ENCODE measurements at regions not wholly inside any gene's neighbourhood (a gene's known extent, or its start where the extent isn't known, plus 50 kb on each side); places are given as distances from the start of the nearest gene placed in this dataset.

DNA sequence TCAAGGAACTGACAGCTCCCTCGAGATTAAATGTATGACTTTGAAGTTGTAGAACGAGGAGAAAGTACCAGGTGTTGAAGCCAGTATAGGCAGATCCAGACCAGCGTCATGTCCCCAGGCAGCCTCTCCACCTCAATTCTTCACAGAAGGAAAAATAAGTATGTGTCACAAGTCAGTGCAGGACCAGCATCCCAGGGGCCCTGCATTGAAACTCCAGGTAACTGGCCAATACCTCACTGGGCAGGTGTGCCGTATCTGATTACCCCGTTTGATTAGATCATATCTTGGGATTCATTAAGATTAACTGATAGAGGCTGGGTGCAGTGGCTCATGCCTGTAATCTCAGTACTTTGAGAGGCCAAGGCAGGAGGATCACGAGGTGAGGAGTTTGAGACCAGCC is 466.7 kb upstream of the B3GAT1 start:
- H3K36me3 Mint-ChIP-seq = no peaks in the 10 kb centered on the region
- H3K4me3 Mint-ChIP-seq = no peak overlapping the region
- H3K27me3 Mint-ChIP-seq = no peaks in the 10 kb centered on the region
- DNase-seq (no peak), ATAC-seq (ENCODE audit: low read depth) (no peak)
- no peak overlapping the region for H3K27ac Mint-ChIP-seq
- H3K4me1 Mint-ChIP-seq = peaks cover 4% of the 10 kb centered on the region
- POLR2A ChIA-PET = no interaction called here
- H3K9me3 Mint-ChIP-seq = no peaks in the 10 kb centered on the region

GRCh38 chr11:134876226-134876625 is 464.2 kb upstream of the B3GAT1 start:
- ATAC-seq (ENCODE audit: low read depth) = no peak
- POLR2A ChIA-PET = no interaction called here
- peaks cover 4% of the 10 kb centered on the region for H3K4me1 Mint-ChIP-seq

DNA sequence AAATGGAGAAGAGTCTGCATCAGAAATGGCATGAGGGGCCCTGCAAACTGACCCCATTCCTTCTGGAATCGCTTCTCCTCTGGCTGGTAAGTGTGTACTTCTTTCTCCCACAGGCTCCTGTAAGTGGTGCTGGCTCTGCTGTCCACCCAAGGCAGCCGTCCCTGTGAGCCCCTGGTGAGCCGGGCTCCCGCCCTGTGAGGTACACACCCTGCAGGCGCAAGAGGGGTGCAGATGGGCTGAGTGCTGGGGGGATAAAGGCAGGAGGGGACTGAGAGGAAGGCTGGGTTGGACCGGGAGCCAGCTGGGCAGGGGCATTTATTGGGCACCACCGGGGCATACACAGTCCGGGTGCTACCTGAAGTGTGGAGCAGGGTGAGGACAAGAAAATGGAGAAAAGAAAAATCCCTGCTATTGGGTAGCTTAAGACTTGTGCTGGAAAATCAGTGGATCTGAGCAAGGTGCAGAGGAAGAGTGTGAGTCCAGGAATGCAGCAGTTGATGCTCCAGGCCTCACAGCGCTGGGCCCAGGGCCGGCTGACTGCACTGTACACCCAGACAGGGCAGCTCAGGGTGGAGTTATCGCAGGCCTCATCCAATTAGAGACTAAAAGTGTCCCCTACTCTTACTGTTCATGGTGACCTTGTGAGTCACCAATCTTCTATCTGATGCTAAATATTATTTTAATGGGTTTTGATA is 455.1 kb upstream of the B3GAT1 start:
- Mint-ChIP-seq H3K9me3 (no peaks in the 10 kb centered on the region), H3K27me3 (peaks cover 3% of the 10 kb centered on the region), H3K4me1 (no peaks in the 10 kb centered on the region), H3K4me3 (no peak overlapping the region), H3K36me3 (no peaks in the 10 kb centered on the region), H3K27ac (no peak overlapping the region)
- ATAC-seq (ENCODE audit: low read depth) (no peak), DNase-seq (no peak)
- POLR2A ChIA-PET = no interaction called here

More at GRCh38 chr11:134876226-134876625, 464.2 kb upstream of the B3GAT1 start:
- Mint-ChIP-seq H3K27ac (no peak overlapping the region), H3K9me3 (no peaks in the 10 kb centered on the region), H3K36me3 (no peaks in the 10 kb centered on the region), H3K27me3 (peaks cover 4% of the 10 kb centered on the region), H3K4me3 (no peak overlapping the region)
- DNase-seq = no peak

DNA sequence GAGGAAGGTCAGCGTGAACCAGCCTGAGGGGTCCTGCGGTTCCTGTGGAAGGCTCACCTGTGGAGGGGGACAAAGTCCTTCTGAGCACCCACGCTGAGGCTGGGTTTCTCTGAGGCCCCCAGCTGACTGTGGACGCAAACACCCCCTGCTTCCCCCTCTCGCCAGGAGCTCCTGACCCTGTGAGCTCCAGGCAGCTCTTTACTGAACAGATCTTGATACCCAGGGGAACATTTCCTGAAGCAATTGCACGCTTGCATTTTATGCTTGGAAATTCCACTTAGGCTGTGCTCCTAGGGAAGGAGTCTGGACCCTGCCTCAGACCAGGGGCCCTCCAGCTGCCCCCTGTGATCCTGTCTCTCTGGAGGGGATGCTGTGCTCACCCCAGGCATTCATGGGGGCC is 454.2 kb upstream of the B3GAT1 start:
- no peaks in the 10 kb centered on the region for H3K36me3 Mint-ChIP-seq
- peaks cover 3% of the 10 kb centered on the region for H3K27me3 Mint-ChIP-seq
- no peak overlapping the region for H3K27ac Mint-ChIP-seq
- ATAC-seq (ENCODE audit: low read depth) (no peak), DNase-seq (no peak)
- POLR2A ChIA-PET = no interaction called here
- no peaks in the 10 kb centered on the region for H3K4me1 Mint-ChIP-seq
- no peak overlapping the region for H3K4me3 Mint-ChIP-seq
- H3K9me3 Mint-ChIP-seq = no peaks in the 10 kb centered on the region

DNA sequence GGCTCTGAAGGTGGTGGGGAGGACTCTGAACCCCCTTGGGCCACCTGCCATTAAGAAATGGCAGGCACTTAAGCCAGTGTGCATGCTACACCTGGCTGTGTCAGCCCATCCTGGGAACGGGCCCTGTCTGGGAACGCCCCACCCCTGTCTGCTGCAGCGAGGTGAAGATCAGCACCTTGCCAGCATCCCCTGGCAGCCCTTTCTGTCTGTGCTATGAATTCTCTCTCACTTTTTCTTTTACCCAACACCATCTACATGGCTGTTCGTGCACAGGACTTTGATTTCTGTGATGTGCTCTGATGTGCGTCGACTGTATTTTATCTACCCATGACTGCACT is 452.9 kb upstream of the B3GAT1 start:
- DNase-seq (no peak), ATAC-seq (ENCODE audit: low read depth) (no peak)
- POLR2A ChIA-PET = no interaction called here
- no peaks in the 10 kb centered on the region for H3K9me3 Mint-ChIP-seq
- no peak overlapping the region for H3K27ac Mint-ChIP-seq
- H3K27me3 Mint-ChIP-seq = peaks cover 3% of the 10 kb centered on the region
- H3K36me3 Mint-ChIP-seq = no peaks in the 10 kb centered on the region
- no peaks in the 10 kb centered on the region for H3K4me1 Mint-ChIP-seq
- H3K4me3 Mint-ChIP-seq = no peak overlapping the region

- POLR2A ChIA-PET = no interaction called here
- Mint-ChIP-seq H3K4me3 (no peak overlapping the region), H3K27me3 (peaks cover 3% of the 10 kb centered on the region), H3K36me3 (no peaks in the 10 kb centered on the region), H3K4me1 (no peaks in the 10 kb centered on the region), H3K9me3 (no peaks in the 10 kb centered on the region), H3K27ac (no peak overlapping the region)
- ATAC-seq (ENCODE audit: low read depth) = no peak
- no peak for DNase-seq
Measured at GRCh38 chr11:134864233-134864967, 452.4 kb upstream of the B3GAT1 start.

DNA sequence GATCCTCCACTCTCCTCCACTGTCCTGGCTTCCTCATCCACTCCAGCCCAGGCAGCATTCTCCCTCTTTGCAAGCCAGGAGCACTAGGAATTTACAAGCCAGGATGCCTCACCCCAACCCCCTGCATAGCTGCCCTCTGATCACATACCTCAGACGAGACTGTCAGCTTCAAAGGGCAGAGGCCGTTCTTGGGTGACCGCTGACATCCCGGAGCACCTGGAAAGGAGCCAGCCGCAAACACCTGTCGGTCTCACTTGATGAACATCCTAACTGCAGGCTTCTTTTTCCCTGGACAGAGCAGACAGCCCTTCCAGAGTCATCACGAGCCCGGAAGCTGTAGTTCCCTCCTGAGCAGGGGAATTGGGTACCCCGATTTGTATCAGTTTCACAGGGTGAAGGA is 451.3 kb upstream of the B3GAT1 start:
- POLR2A ChIA-PET = no interaction called here
- no peak overlapping the region for H3K4me3 Mint-ChIP-seq
- peaks cover 3% of the 10 kb centered on the region for H3K27me3 Mint-ChIP-seq
- no peak for DNase-seq
- no peaks in the 10 kb centered on the region for H3K4me1 Mint-ChIP-seq
- H3K27ac Mint-ChIP-seq = no peak overlapping the region
- H3K9me3 Mint-ChIP-seq = no peaks in the 10 kb centered on the region
- ATAC-seq (ENCODE audit: low read depth) = no peak
- no peaks in the 10 kb centered on the region for H3K36me3 Mint-ChIP-seq

- POLR2A ChIA-PET = no interaction called here
Measured at GRCh38 chr11:134862587-134863195, 450.6 kb upstream of the B3GAT1 start.

GRCh38 chr11:134862105-134862502 is 450.1 kb upstream of the B3GAT1 start:
- POLR2A ChIA-PET = no interaction called here
- ATAC-seq (ENCODE audit: low read depth) = no peak
- no peak for DNase-seq
- Mint-ChIP-seq H3K4me1 (no peaks in the 10 kb centered on the region), H3K4me3 (no peak overlapping the region), H3K9me3 (no peaks in the 10 kb centered on the region), H3K36me3 (no peaks in the 10 kb centered on the region), H3K27ac (no peak overlapping the region), H3K27me3 (peaks cover 3% of the 10 kb centered on the region)

More at GRCh38 chr11:134862587-134863195, 450.6 kb upstream of the B3GAT1 start:
- no peaks in the 10 kb centered on the region for H3K36me3 Mint-ChIP-seq
- H3K27ac Mint-ChIP-seq = no peak overlapping the region
- no peaks in the 10 kb centered on the region for H3K9me3 Mint-ChIP-seq
- DNase-seq = no peak
- H3K4me1 Mint-ChIP-seq = no peaks in the 10 kb centered on the region
- no peak overlapping the region for H3K4me3 Mint-ChIP-seq
- H3K27me3 Mint-ChIP-seq = peaks cover 3% of the 10 kb centered on the region
- no peak for ATAC-seq (ENCODE audit: low read depth)

GRCh38 chr11:134861490-134862104 is 449.6 kb upstream of the B3GAT1 start:
- H3K4me1 Mint-ChIP-seq = no peaks in the 10 kb centered on the region
- POLR2A ChIA-PET = no interaction called here
- H3K4me3 Mint-ChIP-seq = no peak overlapping the region
- H3K9me3 Mint-ChIP-seq = no peaks in the 10 kb centered on the region
- no peak overlapping the region for H3K27ac Mint-ChIP-seq
- H3K36me3 Mint-ChIP-seq = no peaks in the 10 kb centered on the region
- H3K27me3 Mint-ChIP-seq = peaks cover 2% of the 10 kb centered on the region
- ATAC-seq (ENCODE audit: low read depth) = no peak
- no peak for DNase-seq

DNA sequence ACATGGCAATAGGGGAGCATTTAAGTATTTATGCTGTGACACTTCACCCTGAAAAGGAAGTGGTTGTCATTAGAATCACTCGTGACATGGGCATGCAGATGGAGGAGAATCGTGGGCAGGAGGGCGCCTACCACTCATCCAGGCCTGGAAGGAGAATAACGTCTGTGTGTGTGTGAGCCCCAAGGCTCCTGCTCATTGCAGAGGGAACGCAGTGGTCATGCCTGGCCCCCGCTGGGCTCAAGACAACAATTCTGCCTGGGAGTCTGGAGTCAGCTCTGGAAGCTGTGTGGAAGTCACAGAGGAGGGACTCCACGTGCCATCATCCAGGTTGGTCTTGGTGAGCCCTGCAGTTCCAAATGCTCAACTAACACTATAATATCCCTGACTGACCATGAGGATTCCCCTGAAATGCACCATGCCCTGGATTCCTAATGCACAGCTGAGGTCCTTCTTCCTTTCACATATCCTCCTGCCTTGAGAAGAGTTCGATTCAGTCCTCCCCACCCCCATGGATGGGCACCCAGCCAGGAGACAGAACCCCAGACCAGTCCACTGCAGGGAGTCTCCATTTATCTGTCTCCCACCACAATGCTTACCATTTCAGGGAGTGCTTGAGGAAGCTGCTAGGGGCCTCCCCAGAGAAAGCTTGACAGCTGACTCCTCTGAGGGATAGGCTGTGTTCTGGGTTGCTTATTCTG is 446.9 kb upstream of the B3GAT1 start:
- Mint-ChIP-seq H3K27me3 (no peaks in the 10 kb centered on the region), H3K4me3 (no peak overlapping the region), H3K27ac (no peak overlapping the region), H3K36me3 (no peaks in the 10 kb centered on the region), H3K4me1 (no peaks in the 10 kb centered on the region), H3K9me3 (no peaks in the 10 kb centered on the region)
- POLR2A ChIA-PET = no interaction called here
- ATAC-seq (ENCODE audit: low read depth) (no peak), DNase-seq (no peak)

- DNase-seq (no peak), ATAC-seq (ENCODE audit: low read depth) (no peak)
- H3K36me3 Mint-ChIP-seq = no peaks in the 10 kb centered on the region
- no peak overlapping the region for H3K27ac Mint-ChIP-seq
- POLR2A ChIA-PET = no interaction called here
- no peaks in the 10 kb centered on the region for H3K27me3 Mint-ChIP-seq
- no peak overlapping the region for H3K4me3 Mint-ChIP-seq
- H3K9me3 Mint-ChIP-seq = no peaks in the 10 kb centered on the region
- H3K4me1 Mint-ChIP-seq = no peaks in the 10 kb centered on the region
Measured at GRCh38 chr11:134857035-134857434, 445.0 kb upstream of the B3GAT1 start.

DNA sequence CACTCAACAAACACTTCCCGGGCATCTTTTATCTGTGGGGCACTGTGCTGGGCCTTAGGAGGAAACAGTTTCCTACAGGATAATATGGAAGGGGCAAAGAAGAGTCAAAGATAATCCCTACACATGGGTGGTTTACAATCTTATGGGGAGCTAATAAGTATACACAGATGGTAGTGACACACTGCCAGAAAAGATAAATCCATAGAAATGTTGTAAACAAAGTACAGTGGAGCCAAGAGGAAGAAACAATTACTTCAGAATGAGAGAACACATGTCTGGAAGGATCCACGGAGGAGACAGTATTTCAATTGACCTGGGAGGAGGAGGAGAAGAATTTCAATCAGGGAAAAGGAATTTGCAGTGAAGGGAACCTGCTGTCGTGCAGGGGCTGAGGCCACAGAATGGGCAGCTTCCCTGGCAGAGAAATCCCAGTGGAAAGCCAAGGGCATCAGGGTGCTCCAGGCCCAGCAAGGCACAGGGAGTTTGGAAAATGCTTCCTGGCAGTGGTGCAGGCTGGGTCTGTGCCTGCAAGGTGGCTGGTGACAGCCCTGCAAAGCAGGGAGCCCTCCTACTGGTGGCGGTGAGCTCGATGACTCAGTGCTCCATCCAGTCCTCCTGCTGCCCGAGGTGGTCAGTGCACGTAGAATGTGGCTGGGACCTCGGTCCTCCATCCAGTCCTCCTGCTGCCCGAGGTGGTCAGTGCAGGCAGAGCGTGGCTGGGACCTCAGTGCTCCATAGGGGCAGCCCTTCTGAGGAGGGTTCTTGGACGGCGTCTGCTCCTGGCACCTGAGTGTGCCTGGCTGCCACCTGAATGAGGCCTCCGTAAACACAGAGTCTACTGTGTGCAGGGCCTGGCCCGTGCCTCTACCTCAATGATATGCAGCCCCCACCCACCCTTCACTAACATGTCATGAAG is 444.3 kb upstream of the B3GAT1 start:
- no peak for ATAC-seq (ENCODE audit: low read depth)
- H3K36me3 Mint-ChIP-seq = no peaks in the 10 kb centered on the region
- no peaks in the 10 kb centered on the region for H3K4me1 Mint-ChIP-seq
- no peaks in the 10 kb centered on the region for H3K27me3 Mint-ChIP-seq
- DNase-seq = no peak
- POLR2A ChIA-PET = no interaction called here
- H3K9me3 Mint-ChIP-seq = no peaks in the 10 kb centered on the region
- H3K4me3 Mint-ChIP-seq = no peak overlapping the region
- no peak overlapping the region for H3K27ac Mint-ChIP-seq

Measured in activated naive CD8-positive, alpha-beta T cell treated with anti-CD3 and anti-CD28 coated beads, Interleukin-2, amount 10 ng/mL, durations not matched to agents 7 days and 5 days (primary cell).